ENCODE measurements at regions not wholly inside any gene's neighbourhood (a gene's known extent, or its start where the extent isn't known, plus 50 kb on each side); places are given as distances from the start of the nearest gene placed in this dataset.

DNA sequence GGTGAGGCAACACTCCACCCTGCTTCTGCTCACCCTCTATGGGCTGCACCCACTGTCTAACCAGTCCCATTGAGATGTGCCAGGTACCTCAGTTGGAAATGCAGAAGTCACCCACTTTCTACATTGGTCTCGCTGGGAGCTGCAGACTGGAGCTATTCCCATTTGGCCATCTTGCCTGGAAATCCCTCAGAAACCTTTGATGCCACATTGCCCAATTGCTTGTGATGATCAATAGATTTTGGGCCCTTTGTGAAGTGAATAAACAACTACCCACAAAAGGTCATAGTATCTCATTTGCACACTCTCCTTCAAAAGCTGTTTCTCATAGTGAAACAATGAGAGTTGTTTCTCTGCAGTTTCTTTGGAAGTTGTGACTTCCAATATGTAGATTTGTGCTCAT, 742.9 kb downstream of the INHBA start:
- H3K79me2 ChIP-seq (ENCODE audit: insufficient read depth, low read depth, low read length), result no peaks in the 10 kb centered on the region
- BruUV-seq (replicated peaks), result no TSS peak
- TF ChIP-seq EZH2phosphoT487 (IDR thresholded peaks at IDR 0.05; ENCODE audit: borderline replicate concordance, low read depth, low read length) (no peak), CTCF (conservative IDR thresholded peaks at IDR 0.05; ENCODE audit: low read length) (no peak)
- H3K4me2 ChIP-seq (ENCODE audit: low read length), result no peak overlapping the region
- intact Hi-C loops (cut with micrococcal nuclease; ENCODE audit: unreplicated experiment), result no loop called here
- peaks cover 11% of the 10 kb centered on the region for H3K4me1 ChIP-seq (ENCODE audit: insufficient read depth, low read length, poor library complexity, severe bottlenecking)
- no peak overlapping the region for H3K27ac ChIP-seq (ENCODE audit: low read depth, low read length, poor library complexity, severe bottlenecking)
- DNase-seq (ENCODE audit: low spot score), result no peak
- no peak overlapping the region for H3K4me3 ChIP-seq (ENCODE audit: low read depth, low read length, poor library complexity, severe bottlenecking)
- ChIA-PET POLR2A (interaction anchor here (0.8 kb wide), 1 partner anchor 265 kb away, joined by 3 read pairs; no protein-coding TSS in a partner anchor), CTCF (ENCODE audit: unreplicated experiment) (no interaction called here)
- no peaks in the 10 kb centered on the region for H3K9me2 ChIP-seq (ENCODE audit: insufficient read depth, low read length)
- H2AFZ ChIP-seq (ENCODE audit: low read length), result no peak overlapping the region
- no peaks in the 10 kb centered on the region for H3K9me3 ChIP-seq (ENCODE audit: low read length)
- no peaks in the 10 kb centered on the region for H4K20me1 ChIP-seq (ENCODE audit: insufficient read depth, low read length)
- H3K36me3 ChIP-seq (ENCODE audit: insufficient read depth, low read length), result no peaks in the 10 kb centered on the region

- no peak overlapping the region for H3K27ac ChIP-seq (ENCODE audit: low read depth, low read length, poor library complexity, severe bottlenecking)
- no peak for DNase-seq (ENCODE audit: low spot score)
- no peaks in the 10 kb centered on the region for H3K79me2 ChIP-seq (ENCODE audit: insufficient read depth, low read depth, low read length)
- BruUV-seq (replicated peaks), result no TSS peak
- no peaks in the 10 kb centered on the region for H4K20me1 ChIP-seq (ENCODE audit: insufficient read depth, low read length)
- H3K4me3 ChIP-seq (ENCODE audit: low read depth, low read length, poor library complexity, severe bottlenecking), result no peak overlapping the region
- H3K9me3 ChIP-seq (ENCODE audit: low read length), result peaks cover 6% of the 10 kb centered on the region; the same call in 1 of the 2 replicates
- CTCF ChIA-PET (ENCODE audit: unreplicated experiment), result no interaction called here
- no peak overlapping the region for H2AFZ ChIP-seq (ENCODE audit: low read length)
- H3K9me2 ChIP-seq (ENCODE audit: insufficient read depth, low read length), result no peaks in the 10 kb centered on the region
- no peaks in the 10 kb centered on the region for H3K4me1 ChIP-seq (ENCODE audit: insufficient read depth, low read length, poor library complexity, severe bottlenecking)
- TF ChIP-seq CTCF (conservative IDR thresholded peaks at IDR 0.05; ENCODE audit: low read length) (no peak), EZH2phosphoT487 (IDR thresholded peaks at IDR 0.05; ENCODE audit: borderline replicate concordance, low read depth, low read length) (no peak)
- intact Hi-C loops (cut with micrococcal nuclease; ENCODE audit: unreplicated experiment), result no loop called here
- no peak overlapping the region for H3K4me2 ChIP-seq (ENCODE audit: low read length)
- POLR2A ChIA-PET, result no interaction called here
- no peaks in the 10 kb centered on the region for H3K36me3 ChIP-seq (ENCODE audit: insufficient read depth, low read length)
These were observed 754.7 kb downstream of the INHBA start for GRCh38 chr7:40948239-40948638.

GRCh38 chr7:40947566-40947965, 755.3 kb downstream of the INHBA start:
- H3K9me2 ChIP-seq (ENCODE audit: insufficient read depth, low read length), result no peaks in the 10 kb centered on the region
- H3K4me1 ChIP-seq (ENCODE audit: insufficient read depth, low read length, poor library complexity, severe bottlenecking), result no peaks in the 10 kb centered on the region
- H3K36me3 ChIP-seq (ENCODE audit: insufficient read depth, low read length), result no peaks in the 10 kb centered on the region
- no peak for TF ChIP-seq CTCF (conservative IDR thresholded peaks at IDR 0.05; ENCODE audit: low read length)
- no peak for TF ChIP-seq EZH2phosphoT487 (IDR thresholded peaks at IDR 0.05; ENCODE audit: borderline replicate concordance, low read depth, low read length)
- no peaks in the 10 kb centered on the region for H3K79me2 ChIP-seq (ENCODE audit: insufficient read depth, low read depth, low read length)
- no peak for DNase-seq (ENCODE audit: low spot score)
- H2AFZ ChIP-seq (ENCODE audit: low read length), result no peak overlapping the region
- H3K9me3 ChIP-seq (ENCODE audit: low read length), result peaks cover 6% of the 10 kb centered on the region; the same call in 1 of the 2 replicates
- intact Hi-C loops (cut with micrococcal nuclease; ENCODE audit: unreplicated experiment), result no loop called here
- no peak overlapping the region for H3K4me3 ChIP-seq (ENCODE audit: low read depth, low read length, poor library complexity, severe bottlenecking)
- H4K20me1 ChIP-seq (ENCODE audit: insufficient read depth, low read length), result no peaks in the 10 kb centered on the region
- no peak overlapping the region for H3K4me2 ChIP-seq (ENCODE audit: low read length)
- H3K27ac ChIP-seq (ENCODE audit: low read depth, low read length, poor library complexity, severe bottlenecking), result no peak overlapping the region
- ChIA-PET CTCF (ENCODE audit: unreplicated experiment) (no interaction called here), POLR2A (no interaction called here)
- no TSS peak for BruUV-seq (replicated peaks)
